H1 (cell line): ENCODE measurements at regions not wholly inside any gene's neighbourhood (a gene's known extent, or its start where the extent isn't known, plus 50 kb on each side); places are given as distances from the start of the nearest gene placed in this dataset.

ENCODE experiments used
- CTCF ChIA-PET: fragments of 300-600 bp; sonication (Branson Sonifier 250); formaldehyde crosslinking; loops from one replicate; lab custom pipeline; 2021; ENCODE audit not compliant: partially characterized antibody; lab: Charles Lee
- POLR2A ChIA-PET: fragments of 300-600 bp; sonication (Branson Sonifier 250); formaldehyde crosslinking; loops from one replicate; lab custom pipeline; 2021; ENCODE audit warnings: inconsistent platforms; ENCODE audit not compliant: partially characterized antibody; lab: Charles Lee
- DNase-seq, 2 experiments: peaks; one replicate each; pipeline versions ENCODE4 v3.0.0 to v3.0.0-alpha.2; 2010 to 2022; ENCODE audit warnings: low spot score in 2 of 2, low read depth in 1 of 2, mixed read lengths in 1 of 2
- FAIRE-seq: peaks from 2 replicates; lab custom pipeline; 2011; peaks lifted over from hg19 to GRCh38; lab: Jason Lieb, UNC
- H2AFZ ChIP-seq: 2 replicates; pipeline ENCODE4 v1.8.1; 2012; ENCODE audit warnings: low read length, inconsistent platforms
- H2AK5ac ChIP-seq: 2 replicates; pipeline ENCODE4 v1.6.1; 2013; ENCODE audit warnings: low read depth, low read length
- H2BK120ac ChIP-seq: replicated peaks from 2 replicates; pipeline ENCODE3; 2013; ENCODE audit warnings: low read depth, low read length, inconsistent platforms
- H2BK12ac ChIP-seq: 2 replicates; pipeline ENCODE4 v1.6.1; 2013; ENCODE audit warnings: low read depth, low read length
- H2BK15ac ChIP-seq: 2 replicates; pipeline ENCODE4 v1.6.1; 2013; ENCODE audit warnings: low read length
- H2BK20ac ChIP-seq: 2 replicates; pipeline ENCODE4 v1.6.1; 2013; ENCODE audit warnings: low read length
- H2BK5ac ChIP-seq: 2 replicates; pipeline ENCODE4 v1.6.1; 2013; ENCODE audit warnings: low read depth, low read length
- H3K14ac ChIP-seq: 2 replicates; pipeline ENCODE4 v1.6.1; 2013; ENCODE audit warnings: inconsistent platforms; ENCODE audit not compliant: insufficient read length
- H3K18ac ChIP-seq: 2 replicates; pipeline ENCODE4 v1.6.1; 2013; ENCODE audit warnings: low read length; ENCODE audit errors: extremely low read depth
- H3K23ac ChIP-seq: 2 replicates; pipeline ENCODE4 v1.6.1; 2013; ENCODE audit warnings: inconsistent platforms; ENCODE audit not compliant: insufficient read length
- H3K23me2 ChIP-seq: 2 replicates; pipeline ENCODE4 v1.6.1; 2013; ENCODE audit warnings: low read depth, low read length
- H3K27ac ChIP-seq: 2 replicates; pipeline ENCODE4 v1.6.1; 2011; ENCODE audit warnings: low read depth, low read length, inconsistent platforms
- H3K27me3 ChIP-seq, 4 experiments: replicated peaks in 1 of 4; 1 replicate in 1 of 4; 2 replicates in 3 of 4; pipeline versions ENCODE4 v1.6.1 to v1.8.1; 2011 to 2013; ENCODE audit warnings: low read length in 3 of 4, mild to moderate bottlenecking in 3 of 4, inconsistent platforms in 2 of 4, mixed read lengths in 2 of 4, moderate library complexity in 1 of 4; ENCODE audit not compliant: control insufficient read depth in 3 of 4, insufficient read depth in 3 of 4; ENCODE audit errors: extremely low read depth in 1 of 4
- H3K36me3 ChIP-seq, 4 experiments: 2 replicates each; pipeline versions ENCODE4 v1.6.1 to v1.8.1; 2011 to 2013; ENCODE audit warnings: mild to moderate bottlenecking in 4 of 4, low read length in 3 of 4, moderate library complexity in 2 of 4, control low read depth in 1 of 4, inconsistent platforms in 1 of 4; ENCODE audit not compliant: insufficient read depth in 4 of 4, control insufficient read depth in 2 of 4
- H3K4ac ChIP-seq: replicated peaks from 2 replicates; pipeline ENCODE3; 2013; ENCODE audit warnings: low read length, low read depth, mixed read lengths, inconsistent platforms; ENCODE audit not compliant: insufficient read length
- H3K4me1 ChIP-seq, 4 experiments: replicated peaks in 1 of 4; 1 replicate in 1 of 4; 2 replicates in 3 of 4; pipeline versions ENCODE4 v1.6.1 to v1.8.1; 2011 to 2013; ENCODE audit warnings: low read length in 3 of 4, inconsistent platforms in 2 of 4, mixed read lengths in 1 of 4; ENCODE audit not compliant: insufficient read depth in 4 of 4, control insufficient read depth in 3 of 4
- H3K4me2 ChIP-seq, 2 experiments: 2 replicates each; pipeline versions ENCODE4 v1.6.1 to v1.8.1; 2011 to 2013; ENCODE audit warnings: low read depth in 2 of 2, low read length in 2 of 2, control low read depth in 1 of 2, inconsistent platforms in 1 of 2, mild to moderate bottlenecking in 1 of 2; ENCODE audit not compliant: insufficient read depth in 1 of 2
- H3K4me3 ChIP-seq, 4 experiments: fragments of 200-600, 300-600 bp in 1 of 4; sonication (generic), shearing (Covaris generic), sonication (Bioruptor Twin) in 1 of 4; 2 replicates each; pipeline versions ENCODE4 v1.5.1 to v1.8.1; 2011 to 2016; ENCODE audit warnings: low read length in 4 of 4, low read depth in 3 of 4, control low read depth in 2 of 4, inconsistent platforms in 2 of 4, mild to moderate bottlenecking in 2 of 4, mixed read lengths in 1 of 4, moderate library complexity in 1 of 4; ENCODE audit not compliant: insufficient read depth in 2 of 4; ENCODE audit errors: extremely low read depth in 1 of 4
- H3K56ac ChIP-seq: replicated peaks from 2 replicates; pipeline ENCODE3; 2013; ENCODE audit warnings: low read depth, mild to moderate bottlenecking, mixed read lengths, low read length, inconsistent platforms; ENCODE audit not compliant: insufficient read length
- H3K79me1 ChIP-seq: 2 replicates; pipeline ENCODE4 v1.6.1; 2013; ENCODE audit warnings: low read depth, low read length, control low read depth
- H3K79me2 ChIP-seq, 2 experiments: 2 replicates each; pipeline versions ENCODE4 v1.6.1 to v1.8.1; 2012 to 2013; ENCODE audit warnings: low read length in 2 of 2, mild to moderate bottlenecking in 2 of 2, inconsistent platforms in 1 of 2; ENCODE audit not compliant: insufficient read depth in 2 of 2, control insufficient read depth in 1 of 2
- H3K9ac ChIP-seq, 4 experiments: replicated peaks in 1 of 4; 1 replicate in 1 of 4; 2 replicates in 3 of 4; pipeline versions ENCODE4 v1.6.1 to v1.8.1; 2011 to 2013; ENCODE audit warnings: low read depth in 3 of 4, low read length in 3 of 4, control low read depth in 2 of 4, mild to moderate bottlenecking in 2 of 4, moderate library complexity in 2 of 4, inconsistent platforms in 1 of 4; ENCODE audit errors: extremely low read depth in 1 of 4
- H3K9me3 ChIP-seq, 2 experiments: 2 replicates each; pipeline versions ENCODE4 v1.6.1 to v1.8.1; 2012 to 2013; ENCODE audit warnings: mild to moderate bottlenecking in 2 of 2, moderate library complexity in 2 of 2, control low read depth in 1 of 2, inconsistent platforms in 1 of 2, low read depth in 1 of 2, low read length in 1 of 2, mixed read lengths in 1 of 2; ENCODE audit not compliant: insufficient read depth in 2 of 2
- H4K20me1 ChIP-seq, 2 experiments: replicated peaks in 1 of 2; 2 replicates each; pipeline versions ENCODE3 to v1.8.1; 2011 to 2013; ENCODE audit warnings: inconsistent platforms in 2 of 2, low read length in 2 of 2, mild to moderate bottlenecking in 1 of 2; ENCODE audit not compliant: insufficient read depth in 2 of 2, control insufficient read depth in 1 of 2
- H4K5ac ChIP-seq: 2 replicates; pipeline ENCODE4 v1.6.1; 2013; ENCODE audit warnings: low read length, low read depth, mixed read lengths, inconsistent platforms; ENCODE audit not compliant: insufficient read length
- H4K8ac ChIP-seq: 2 replicates; pipeline ENCODE4 v1.8.0; 2013; ENCODE audit warnings: mild to moderate bottlenecking, moderate library complexity, low read length, inconsistent platforms; ENCODE audit not compliant: insufficient read depth; ENCODE audit errors: extremely low read depth
- H4K91ac ChIP-seq: replicated peaks from 2 replicates; pipeline ENCODE3; 2013; ENCODE audit warnings: low read length, mixed read lengths, inconsistent platforms; ENCODE audit not compliant: insufficient read length
- CTBP2 ChIP-seq: IDR thresholded peaks from 2 replicates; pipeline ENCODE4 v1.7.0; 2011; ENCODE audit warnings: borderline replicate concordance, mild to moderate bottlenecking, moderate library complexity, mixed read lengths, low read length; ENCODE audit not compliant: insufficient read depth, insufficient read length
- EP300 ChIP-seq, 2 experiments: IDR thresholded peaks; 1 replicate in 1 of 2; 2 replicates in 1 of 2; pipeline ENCODE4 v1.6.1; 2011 to 2012; ENCODE audit warnings: low read depth in 2 of 2, low read length in 2 of 2, mild to moderate bottlenecking in 2 of 2, borderline replicate concordance in 1 of 2, inconsistent platforms in 1 of 2, moderate library complexity in 1 of 2
- EZH2 ChIP-seq: fragments of 200-600 bp; sonication (generic); IDR thresholded peaks from 2 replicates; pipeline ENCODE4 v1.7.1; 2012; ENCODE audit warnings: low read depth, mild to moderate bottlenecking, moderate library complexity, low read length, inconsistent platforms; ENCODE audit not compliant: severe bottlenecking
- KDM4A ChIP-seq: IDR thresholded peaks from one replicate; pipeline ENCODE4 v1.7.1; 2012; ENCODE audit warnings: low read depth, mild to moderate bottlenecking, moderate library complexity, low read length, inconsistent platforms; ENCODE audit not compliant: severe bottlenecking
- RNF2 ChIP-seq: fragments of 200-900, 300-1000 bp; sonication (generic); IDR thresholded peaks from 2 replicates; pipeline ENCODE4 v1.7.1; 2016; ENCODE audit warnings: borderline replicate concordance, low read depth, mild to moderate bottlenecking, antibody characterized with exemption, low read length; ENCODE audit not compliant: poor library complexity, severe bottlenecking; ENCODE audit errors: missing control alignments
- SP4 ChIP-seq: IDR thresholded peaks from 2 replicates; pipeline ENCODE4 v1.6.1; 2012; ENCODE audit warnings: low read length, inconsistent platforms
- TAF1 ChIP-seq: IDR thresholded peaks from 2 replicates; pipeline ENCODE4 v1.6.1; 2011; ENCODE audit warnings: mild to moderate bottlenecking, low read depth, low read length
- WGBS, 2 experiments: shearing (Covaris generic) in 1 of 2; methylation state at CpG; one replicate each; pipeline versions ENCODE4 v1.1.6 to v1.1.7; 2013 to 2015; ENCODE audit warnings: low lambda C conversion rate in 2 of 2, mixed read lengths in 2 of 2, inconsistent platforms in 1 of 2, low coverage in 1 of 2, missing lambda C conversion rate in 1 of 2; ENCODE audit not compliant: insufficient replicate concordance in 2 of 2, insufficient coverage in 1 of 2, insufficient read length in 1 of 2; ENCODE audit errors: extremely low coverage in 1 of 2, missing lambda C conversion rate in 1 of 2; 5-methylcytosine and 5-hydroxymethylcytosine counted together
- TF ChIP-seq, protein P1 (sequence below): IDR thresholded peaks from 2 replicates; pipeline ENCODE4 v1.6.1; 2012; ENCODE audit warnings: inconsistent platforms
- TF ChIP-seq, protein P2 (sequence below): IDR thresholded peaks from 2 replicates; pipeline ENCODE4 v1.6.1; 2011; ENCODE audit warnings: low read depth, mild to moderate bottlenecking, low read length; ENCODE audit not compliant: insufficient read depth
- TF ChIP-seq, protein P3 (sequence below), 3 experiments: IDR thresholded peaks; 1 replicate in 2 of 3; 2 replicates in 1 of 3; pipeline versions ENCODE4 v1.5.1 to v1.6.1; 2011; ENCODE audit warnings: low read length in 3 of 3, mild to moderate bottlenecking in 3 of 3, inconsistent platforms in 2 of 3, low read depth in 1 of 3, moderate library complexity in 1 of 3; ENCODE audit not compliant: insufficient read depth in 1 of 3; ENCODE audit errors: control extremely low read depth in 1 of 3

DNA sequence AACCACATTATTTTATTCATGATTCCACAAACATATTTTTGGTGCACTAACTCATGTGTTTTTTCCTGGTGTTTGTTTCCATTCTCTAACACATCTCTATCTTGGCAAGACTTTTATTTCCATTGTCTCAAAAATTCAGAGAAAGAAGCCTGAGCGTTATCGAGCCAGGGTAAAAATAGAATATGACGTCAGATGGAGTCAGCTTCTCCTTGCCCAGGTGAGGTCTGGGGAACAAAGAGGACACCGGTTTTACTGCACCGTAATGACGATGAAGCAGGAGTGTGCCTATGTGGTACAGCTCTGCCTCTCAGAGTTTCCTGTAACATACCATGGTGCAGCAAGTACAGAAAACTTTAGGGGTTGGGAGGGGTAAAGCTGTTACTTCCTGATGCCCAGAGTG lies 661.6 kb downstream of the PLCL1 start:
- no peak overlapping the region for H3K9ac ChIP-seq
- no peak overlapping the region for H3K56ac ChIP-seq
- no peak overlapping the region for H2AK5ac ChIP-seq
- H3K23me2 ChIP-seq: no peaks in the 10 kb centered on the region
- no peak overlapping the region for H3K23ac ChIP-seq
- H2BK20ac ChIP-seq: no peak overlapping the region
- FAIRE-seq: no peak
- no peaks in the 10 kb centered on the region for H3K27me3 ChIP-seq
- DNase-seq: no peak
- H3K4me2 ChIP-seq: no peak overlapping the region
- H3K14ac ChIP-seq: no peak overlapping the region
- H3K18ac ChIP-seq: no peak overlapping the region
- no peaks in the 10 kb centered on the region for H3K36me3 ChIP-seq
- 88% methylated on average over 6 of the region's 6 CpGs; no CpG with 5 or more reads in 1 of the 2 experiments for WGBS, 2 experiments
- no peak overlapping the region for H4K91ac ChIP-seq
- no peak overlapping the region for H3K27ac ChIP-seq
- H4K5ac ChIP-seq: no peak overlapping the region
- ChIA-PET POLR2A (no interaction called here), CTCF (interaction anchor here (1.5 kb wide), 2 partner anchors 91 to 151 kb away, joined by 3 to 7 read pairs; no protein-coding TSS in a partner anchor)
- H2AFZ ChIP-seq: no peak overlapping the region
- H2BK12ac ChIP-seq: no peak overlapping the region
- no peak overlapping the region for H4K8ac ChIP-seq
- no peak overlapping the region for H2BK120ac ChIP-seq
- H3K79me1 ChIP-seq: no peaks in the 10 kb centered on the region
- H3K9me3 ChIP-seq: no peaks in the 10 kb centered on the region
- no peaks in the 10 kb centered on the region for H3K79me2 ChIP-seq
- no peak overlapping the region for H2BK5ac ChIP-seq
- no peaks in the 10 kb centered on the region for H3K4me1 ChIP-seq
- H3K4me3 ChIP-seq: no peak overlapping the region
- H4K20me1 ChIP-seq: no peaks in the 10 kb centered on the region
- H2BK15ac ChIP-seq: no peak overlapping the region
- H3K4ac ChIP-seq: no peak overlapping the region
- TF ChIP-seq EP300 (IDR thresholded peaks at IDR 0.05; ENCODE audit: borderline replicate concordance in 1 of 2, low read depth in 2 of 2, low read length in 2 of 2) (no peak), RNF2 (no peak), TAF1 (no peak), SP4 (no peak), CTBP2 (no peak), EZH2 (no peak), KDM4A (no peak)
- TF ChIP-seq, protein P1, sequence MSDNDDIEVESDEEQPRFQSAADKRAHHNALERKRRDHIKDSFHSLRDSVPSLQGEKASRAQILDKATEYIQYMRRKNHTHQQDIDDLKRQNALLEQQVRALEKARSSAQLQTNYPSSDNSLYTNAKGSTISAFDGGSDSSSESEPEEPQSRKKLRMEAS: no peak
- TF ChIP-seq, protein P2, sequence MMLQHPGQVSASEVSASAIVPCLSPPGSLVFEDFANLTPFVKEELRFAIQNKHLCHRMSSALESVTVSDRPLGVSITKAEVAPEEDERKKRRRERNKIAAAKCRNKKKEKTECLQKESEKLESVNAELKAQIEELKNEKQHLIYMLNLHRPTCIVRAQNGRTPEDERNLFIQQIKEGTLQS: no peak
- TF ChIP-seq, protein P3, sequence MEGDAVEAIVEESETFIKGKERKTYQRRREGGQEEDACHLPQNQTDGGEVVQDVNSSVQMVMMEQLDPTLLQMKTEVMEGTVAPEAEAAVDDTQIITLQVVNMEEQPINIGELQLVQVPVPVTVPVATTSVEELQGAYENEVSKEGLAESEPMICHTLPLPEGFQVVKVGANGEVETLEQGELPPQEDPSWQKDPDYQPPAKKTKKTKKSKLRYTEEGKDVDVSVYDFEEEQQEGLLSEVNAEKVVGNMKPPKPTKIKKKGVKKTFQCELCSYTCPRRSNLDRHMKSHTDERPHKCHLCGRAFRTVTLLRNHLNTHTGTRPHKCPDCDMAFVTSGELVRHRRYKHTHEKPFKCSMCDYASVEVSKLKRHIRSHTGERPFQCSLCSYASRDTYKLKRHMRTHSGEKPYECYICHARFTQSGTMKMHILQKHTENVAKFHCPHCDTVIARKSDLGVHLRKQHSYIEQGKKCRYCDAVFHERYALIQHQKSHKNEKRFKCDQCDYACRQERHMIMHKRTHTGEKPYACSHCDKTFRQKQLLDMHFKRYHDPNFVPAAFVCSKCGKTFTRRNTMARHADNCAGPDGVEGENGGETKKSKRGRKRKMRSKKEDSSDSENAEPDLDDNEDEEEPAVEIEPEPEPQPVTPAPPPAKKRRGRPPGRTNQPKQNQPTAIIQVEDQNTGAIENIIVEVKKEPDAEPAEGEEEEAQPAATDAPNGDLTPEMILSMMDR (IDR thresholded peaks at IDR 0.05; ENCODE audit: control extremely low read depth in 1 of 3, insufficient read depth in 1 of 3, low read depth in 1 of 3, low read length in 3 of 3): no peak
